Endothelial cell of umbilical vein (primary cell): ENCODE measurements at regions not wholly inside any gene's neighbourhood (a gene's known extent, or its start where the extent isn't known, plus 50 kb on each side); places are given as distances from the start of the nearest gene placed in this dataset.

ENCODE experiments used
- BruUV-seq: library from RNA; stranded (reverse); fragments of 400-500 nt; replicated peaks from 2 replicates; lab custom pipeline; 2021; lab: Mats Ljungman, UMichigan
- CTCF ChIA-PET: fragments of 300-600, 350-600 bp; sonication (Branson Sonifier 250); formaldehyde crosslinking; loops from one replicate; lab custom pipeline; 2021; ENCODE audit warnings: antibody characterized with exemption, inconsistent platforms; lab: Charles Lee
- POLR2A ChIA-PET: fragments of 300-600, 350-600 bp; sonication (Branson Sonifier 250); formaldehyde crosslinking; loops from one replicate; lab custom pipeline; 2021; ENCODE audit warnings: antibody characterized with exemption, inconsistent platforms; lab: Charles Lee
- DNase-seq: peaks from one replicate; pipeline ENCODE4 v3.0.0-alpha.2; 2011; ENCODE audit warnings: low read depth, low spot score
- FAIRE-seq: peaks from 2 replicates; lab custom pipeline; 2011; peaks lifted over from hg19 to GRCh38; lab: Jason Lieb, UNC
- H2AFZ ChIP-seq: 2 replicates; pipeline ENCODE4 v1.6.0; 2012; ENCODE audit warnings: low read depth, low read length, control low read depth, inconsistent platforms
- H3K27ac ChIP-seq: 2 replicates; pipeline ENCODE4 v1.5.1; 2011; ENCODE audit warnings: low read depth, mild to moderate bottlenecking, control low read depth, low read length, moderate library complexity; ENCODE audit not compliant: insufficient read depth
- H3K27me3 ChIP-seq, 2 experiments: 2 replicates each; pipeline versions ENCODE4 v1.6.0 to v1.6.1; 2011; ENCODE audit warnings: low read length in 2 of 2, mixed read lengths in 1 of 2; ENCODE audit not compliant: control insufficient read depth in 2 of 2, insufficient read depth in 2 of 2
- H3K36me3 ChIP-seq, 2 experiments: 2 replicates in 1 of 2; 3 replicates in 1 of 2; pipeline ENCODE4 v1.5.1; 2011; ENCODE audit warnings: low read length in 2 of 2, mild to moderate bottlenecking in 1 of 2, moderate library complexity in 1 of 2; ENCODE audit not compliant: control insufficient read depth in 2 of 2, insufficient read depth in 2 of 2; ENCODE audit errors: extremely low read depth in 1 of 2
- H3K4me1 ChIP-seq: 3 replicates; pipeline ENCODE4 v1.5.1; 2011; ENCODE audit warnings: mild to moderate bottlenecking, low read length; ENCODE audit not compliant: control insufficient read depth, insufficient read depth; ENCODE audit errors: extremely low read depth
- H3K4me2 ChIP-seq: 2 replicates; pipeline ENCODE4 v1.6.1; 2011; ENCODE audit warnings: low read length, control low read depth, mixed read lengths; ENCODE audit not compliant: insufficient read depth
- H3K4me3 ChIP-seq, 3 experiments: fragments of 200-600 bp in 1 of 3; sonication (generic), shearing (Covaris generic) in 1 of 3; replicated peaks in 1 of 3; 2 replicates each; pipeline ENCODE4 v1.5.1; 2011 to 2016; ENCODE audit warnings: control low read depth in 3 of 3, low read length in 3 of 3, mild to moderate bottlenecking in 2 of 3, inconsistent platforms in 1 of 3, low read depth in 1 of 3, moderate library complexity in 1 of 3; ENCODE audit not compliant: insufficient read depth in 1 of 3
- H3K79me2 ChIP-seq: 2 replicates; pipeline ENCODE4 v1.6.0; 2012; ENCODE audit warnings: low read length, inconsistent platforms; ENCODE audit not compliant: control insufficient read depth, insufficient read depth
- H3K9ac ChIP-seq: replicated peaks from 2 replicates; pipeline ENCODE3; 2011; ENCODE audit warnings: low read length, control low read depth; ENCODE audit not compliant: insufficient read depth; ENCODE audit errors: extremely low read depth
- H3K9me1 ChIP-seq: replicated peaks from 3 replicates; pipeline ENCODE4 v1.6.0; 2011; ENCODE audit warnings: mild to moderate bottlenecking, low read length; ENCODE audit not compliant: control insufficient read depth, insufficient read depth; ENCODE audit errors: extremely low read depth
- H3K9me3 ChIP-seq: replicated peaks from 2 replicates; pipeline ENCODE4 v1.5.1; 2012; ENCODE audit warnings: low read length, inconsistent platforms; ENCODE audit not compliant: control insufficient read depth, insufficient read depth
- H4K20me1 ChIP-seq: replicated peaks from 2 replicates; pipeline ENCODE3; 2011; ENCODE audit warnings: mild to moderate bottlenecking, low read length; ENCODE audit not compliant: control insufficient read depth, insufficient read depth; ENCODE audit errors: extremely low read depth
- CTCF ChIP-seq, 2 donors: IDR thresholded peaks; 1 replicate in 1 of 2; 2 replicates in 1 of 2; pipeline ENCODE4 v1.5.1; 2011; ENCODE audit warnings: low read length in 2 of 2, mild to moderate bottlenecking in 2 of 2, moderate library complexity in 2 of 2, control low read depth in 1 of 2, inconsistent platforms in 1 of 2, low read depth in 1 of 2; ENCODE audit not compliant: insufficient read depth in 1 of 2; ENCODE audit errors: extremely low read depth in 1 of 2
- EZH2 ChIP-seq: IDR thresholded peaks from 2 replicates; pipeline ENCODE4 v1.6.1; 2012; ENCODE audit warnings: borderline replicate concordance, low read depth, mild to moderate bottlenecking, moderate library complexity, low read length, inconsistent platforms; ENCODE audit not compliant: severe bottlenecking
- FOS ChIP-seq: IDR thresholded peaks from 2 replicates; pipeline ENCODE4 v1.6.1; 2011; ENCODE audit warnings: mild to moderate bottlenecking, low read length, moderate library complexity, borderline replicate concordance; ENCODE audit not compliant: insufficient read depth
- GATA2 ChIP-seq: IDR thresholded peaks from 2 replicates; pipeline ENCODE4 v1.7.0; 2011; ENCODE audit warnings: low read depth, mild to moderate bottlenecking, moderate library complexity, mixed read lengths, low read length; ENCODE audit not compliant: insufficient read length, insufficient read depth
- JUN ChIP-seq: IDR thresholded peaks from 2 replicates; pipeline ENCODE4 v1.6.1; 2011; ENCODE audit warnings: borderline replicate concordance, low read depth; ENCODE audit not compliant: insufficient read length, insufficient read depth
- MAX ChIP-seq: IDR thresholded peaks from 2 replicates; pipeline ENCODE4 v1.6.1; 2011; ENCODE audit not compliant: insufficient read depth, insufficient read length
- MYC ChIP-seq: IDR thresholded peaks from one replicate; pipeline ENCODE4 v1.6.1; 2011; ENCODE audit warnings: mild to moderate bottlenecking, low read depth, low read length
- POLR2A ChIP-seq: IDR thresholded peaks from 2 replicates; pipeline ENCODE4 v1.6.1; 2012; ENCODE audit warnings: low read depth, mild to moderate bottlenecking, control low read depth, low read length
- POLR2AphosphoS5 ChIP-seq: IDR thresholded peaks from 2 replicates; pipeline ENCODE4 v1.6.1; 2012; ENCODE audit warnings: low read depth, mild to moderate bottlenecking, control low read depth, low read length, moderate library complexity; ENCODE audit not compliant: insufficient read depth
- dilution Hi-C: fragments of 300-500 bp; cut with MboI; formaldehyde crosslinking; loops from one replicate; pipeline ENCODE4 v1.15.0; 2019; ENCODE audit warnings: low sequenced_read_pairs; ENCODE audit not compliant: extremely low pct_ligation_motif_present
- intact Hi-C: fragments of 100-400 bp; cut with micrococcal nuclease; formaldehyde crosslinking; loops from one replicate; pipeline ENCODE4 v1.10.0; 2022

- no peak for TF ChIP-seq MYC
- TF ChIP-seq EZH2, result no peak
- no peak for TF ChIP-seq POLR2A
- no peak for TF ChIP-seq GATA2
- TF ChIP-seq POLR2AphosphoS5, result no peak
- no peak for TF ChIP-seq CTCF (IDR thresholded peaks at IDR 0.05; ENCODE audit: extremely low read depth in 1 of 2, insufficient read depth in 1 of 2, low read depth in 1 of 2, low read length in 2 of 2)
- TF ChIP-seq JUN, result no peak
- no peak for TF ChIP-seq MAX
- no peak for TF ChIP-seq FOS
- no peaks in the 10 kb centered on the region for H3K9me1 ChIP-seq
- intact Hi-C loops (no loop called here), dilution Hi-C loops (no loop called here)
- H3K4me1 ChIP-seq, result no peaks in the 10 kb centered on the region
- no peak overlapping the region for H3K4me2 ChIP-seq
- no peaks in the 10 kb centered on the region for H3K36me3 ChIP-seq
- H3K9me3 ChIP-seq, result no peaks in the 10 kb centered on the region
- no peaks in the 10 kb centered on the region for H3K79me2 ChIP-seq
- ChIA-PET POLR2A (no interaction called here), CTCF (no interaction called here)
- H3K27ac ChIP-seq, result no peak overlapping the region
- DNase-seq (no peak), FAIRE-seq (no peak)
- no peaks in the 10 kb centered on the region for H3K27me3 ChIP-seq
- no peak overlapping the region for H3K4me3 ChIP-seq
- no peak overlapping the region for H2AFZ ChIP-seq
- H3K9ac ChIP-seq, result no peak overlapping the region
- no TSS peak for BruUV-seq
- H4K20me1 ChIP-seq, result no peaks in the 10 kb centered on the region
These were observed 96.4 kb upstream of the TEX51 start for GRCh38 chr2:126802316-126802715.
